ENCODE measurements at regions not wholly inside any gene's neighbourhood (a gene's known extent, or its start where the extent isn't known, plus 50 kb on each side); places are given as distances from the start of the nearest gene placed in this dataset.

DNA sequence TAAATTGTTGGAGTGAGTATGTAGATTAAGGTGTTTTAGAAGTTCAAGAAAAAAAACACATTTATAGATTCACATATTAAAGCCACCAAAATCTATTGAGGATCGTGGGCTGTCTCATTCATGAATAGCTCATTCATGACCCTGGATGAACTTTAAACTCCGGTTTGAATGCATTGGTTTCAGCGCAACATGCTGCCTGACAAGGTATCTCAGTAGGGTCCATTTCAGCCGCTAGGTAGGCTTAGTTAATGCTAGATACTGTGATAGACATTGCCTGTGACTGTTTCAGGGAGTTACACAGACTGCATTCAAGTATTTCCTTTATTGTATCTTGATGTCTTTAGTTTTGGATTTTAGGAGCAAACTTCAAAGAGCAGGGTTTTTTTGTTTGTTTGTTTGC is 140.5 kb upstream of the POGK start:
- Histone ChIP-seq H3K4me1 (no peaks in the 10 kb centered on the region), H3K27me3 (no peaks in the 10 kb centered on the region), H3K27ac (no peak overlapping the region), H3K4me3 (no peak overlapping the region), H3K9me3 (no peaks in the 10 kb centered on the region), H3K36me3 (no peaks in the 10 kb centered on the region)
- TF ChIP-seq, protein P1, sequence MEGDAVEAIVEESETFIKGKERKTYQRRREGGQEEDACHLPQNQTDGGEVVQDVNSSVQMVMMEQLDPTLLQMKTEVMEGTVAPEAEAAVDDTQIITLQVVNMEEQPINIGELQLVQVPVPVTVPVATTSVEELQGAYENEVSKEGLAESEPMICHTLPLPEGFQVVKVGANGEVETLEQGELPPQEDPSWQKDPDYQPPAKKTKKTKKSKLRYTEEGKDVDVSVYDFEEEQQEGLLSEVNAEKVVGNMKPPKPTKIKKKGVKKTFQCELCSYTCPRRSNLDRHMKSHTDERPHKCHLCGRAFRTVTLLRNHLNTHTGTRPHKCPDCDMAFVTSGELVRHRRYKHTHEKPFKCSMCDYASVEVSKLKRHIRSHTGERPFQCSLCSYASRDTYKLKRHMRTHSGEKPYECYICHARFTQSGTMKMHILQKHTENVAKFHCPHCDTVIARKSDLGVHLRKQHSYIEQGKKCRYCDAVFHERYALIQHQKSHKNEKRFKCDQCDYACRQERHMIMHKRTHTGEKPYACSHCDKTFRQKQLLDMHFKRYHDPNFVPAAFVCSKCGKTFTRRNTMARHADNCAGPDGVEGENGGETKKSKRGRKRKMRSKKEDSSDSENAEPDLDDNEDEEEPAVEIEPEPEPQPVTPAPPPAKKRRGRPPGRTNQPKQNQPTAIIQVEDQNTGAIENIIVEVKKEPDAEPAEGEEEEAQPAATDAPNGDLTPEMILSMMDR (IDR thresholded peaks at IDR 0.05), result no peak
- DNase-seq (no peak), ATAC-seq (no peak)
- WGBS, 2 donors, result 76 to 79% methylated on average over 4 of the region's 4 CpGs
- intact Hi-C loops (cut with DNase I), result no loop called here

DNA sequence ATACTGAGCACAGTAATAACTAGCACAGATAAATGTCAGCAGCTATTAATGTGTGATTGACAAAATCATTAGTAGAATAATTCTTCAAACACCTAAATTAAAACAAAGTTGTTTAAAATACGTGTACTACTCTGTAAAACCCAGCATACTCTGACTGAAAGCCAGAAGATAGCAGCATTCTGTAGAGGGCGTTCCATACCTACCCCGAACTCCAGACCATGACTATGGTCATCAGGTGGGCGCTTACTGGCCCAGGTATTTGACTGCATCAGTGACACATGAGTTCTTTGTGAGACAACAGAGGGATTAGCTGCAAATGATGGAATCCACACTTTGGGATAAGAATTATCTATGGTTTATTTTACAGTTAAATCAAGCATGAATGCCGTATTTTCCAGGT is 139.7 kb upstream of the POGK start:
- ATAC-seq (no peak), DNase-seq (no peak)
- intact Hi-C loops (cut with DNase I), result no loop called here
- Histone ChIP-seq H3K4me3 (no peak overlapping the region), H3K27me3 (no peaks in the 10 kb centered on the region), H3K36me3 (no peaks in the 10 kb centered on the region), H3K9me3 (no peaks in the 10 kb centered on the region), H3K27ac (no peak overlapping the region), H3K4me1 (no peaks in the 10 kb centered on the region)
- WGBS, 2 donors, result 63 to 67% methylated on average over 5 of the region's 5 CpGs
- TF ChIP-seq, protein P1 (IDR thresholded peaks at IDR 0.05), result no peak

DNA sequence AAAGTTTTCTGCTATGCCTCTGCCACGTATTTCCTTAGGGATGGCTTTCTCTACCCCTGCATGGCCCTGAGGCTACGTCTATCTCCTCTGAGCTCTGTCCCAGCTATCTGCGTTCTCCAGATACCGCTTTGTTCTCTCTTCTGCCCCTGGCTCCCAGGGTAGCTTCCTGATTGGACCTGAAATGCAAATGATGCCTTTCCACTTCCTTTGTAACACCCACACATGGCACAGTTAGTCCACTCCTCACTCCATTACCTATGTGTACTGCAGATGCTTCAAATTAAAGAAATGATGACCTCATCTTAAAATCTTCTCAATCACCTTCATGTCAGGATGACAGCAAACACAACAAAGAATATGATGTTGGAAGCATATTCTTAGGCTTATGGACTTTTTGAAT is 138.6 kb upstream of the POGK start:
- WGBS, 2 donors, result 25 to 35% methylated on average over 4 of the region's 4 CpGs
- ATAC-seq (no peak), DNase-seq (no peak)
- no peak overlapping the region for H3K27ac ChIP-seq
- no peak overlapping the region for H3K4me3 ChIP-seq
- H3K36me3 ChIP-seq, result no peaks in the 10 kb centered on the region
- no peaks in the 10 kb centered on the region for H3K27me3 ChIP-seq
- intact Hi-C loops (cut with DNase I), result no loop called here
- TF ChIP-seq, protein P1 (IDR thresholded peaks at IDR 0.05), result no peak
- H3K9me3 ChIP-seq, result no peaks in the 10 kb centered on the region
- no peaks in the 10 kb centered on the region for H3K4me1 ChIP-seq

DNA sequence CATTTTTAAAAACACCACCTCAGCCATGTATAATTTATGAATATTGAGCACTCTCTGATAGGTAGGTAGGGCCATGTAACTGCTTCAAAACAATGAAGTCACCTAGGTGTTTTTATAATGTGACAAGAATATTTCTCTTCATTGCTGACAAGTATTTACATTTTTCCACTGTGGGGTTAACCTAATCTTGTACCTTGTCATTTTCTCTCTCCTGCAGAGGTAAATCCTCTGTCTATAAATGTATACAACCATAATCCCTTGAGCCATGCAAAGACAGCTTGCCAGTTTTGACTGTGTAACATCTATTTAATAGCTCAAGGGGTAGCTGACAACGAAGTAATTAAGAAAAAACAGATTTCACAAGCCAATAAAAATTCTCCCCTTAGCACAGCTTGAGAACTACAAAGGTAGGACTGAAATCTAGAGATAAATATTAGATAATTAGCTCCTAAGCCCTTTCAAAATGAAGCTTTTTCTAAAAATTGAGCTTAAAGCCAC is 137.6 kb upstream of the POGK start:
- Histone ChIP-seq H3K9me3 (no peaks in the 10 kb centered on the region), H3K36me3 (no peaks in the 10 kb centered on the region), H3K27me3 (no peaks in the 10 kb centered on the region), H3K4me3 (no peak overlapping the region), H3K4me1 (no peaks in the 10 kb centered on the region), H3K27ac (no peak overlapping the region)
- DNase-seq (no peak), ATAC-seq (no peak)
- intact Hi-C loops (cut with DNase I), result no loop called here
- TF ChIP-seq, protein P1 (IDR thresholded peaks at IDR 0.05), result no peak
- WGBS, 2 donors, result 38 to 51% methylated on average over 1 of the region's 1 CpG

Measured in heart right ventricle (tissue), 16 donors.